Eye (tissue), 1 donor: ENCODE measurements at regions not wholly inside any gene's neighbourhood (a gene's known extent, or its start where the extent isn't known, plus 50 kb on each side); places are given as distances from the start of the nearest gene placed in this dataset.

ENCODE experiments used
- DNase-seq: peaks from one replicate; pipeline ENCODE4 v3.0.0-alpha.2; 2015

GRCh38 chr12:127267128-127267527 is 999.8 kb upstream of the TMEM132C start:
- no peak for DNase-seq

DNA sequence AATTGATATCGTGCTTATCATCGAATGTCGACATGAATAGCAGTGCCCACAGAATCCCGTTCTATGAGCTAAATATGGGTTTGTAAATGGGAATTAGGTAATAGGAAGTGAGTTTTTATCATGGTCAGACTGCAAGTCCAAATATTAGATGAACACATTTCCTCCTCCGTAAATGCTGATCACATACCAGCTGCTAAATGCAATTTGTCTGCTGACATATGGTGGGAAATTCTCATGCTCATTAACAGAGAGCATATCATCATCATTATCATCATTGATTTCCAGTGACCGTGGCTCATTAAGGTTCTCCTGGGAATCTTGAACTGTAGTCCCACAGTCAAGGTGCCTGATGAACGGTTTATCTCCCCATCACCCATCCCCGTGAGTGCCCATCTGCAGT is 998.8 kb upstream of the TMEM132C start:
- no peak for DNase-seq

- DNase-seq: no peak
These were observed 998.1 kb upstream of the TMEM132C start for GRCh38 chr12:127268706-127269425.

GRCh38 chr12:127270193-127270592 is 996.8 kb upstream of the TMEM132C start:
- DNase-seq: no peak

DNA sequence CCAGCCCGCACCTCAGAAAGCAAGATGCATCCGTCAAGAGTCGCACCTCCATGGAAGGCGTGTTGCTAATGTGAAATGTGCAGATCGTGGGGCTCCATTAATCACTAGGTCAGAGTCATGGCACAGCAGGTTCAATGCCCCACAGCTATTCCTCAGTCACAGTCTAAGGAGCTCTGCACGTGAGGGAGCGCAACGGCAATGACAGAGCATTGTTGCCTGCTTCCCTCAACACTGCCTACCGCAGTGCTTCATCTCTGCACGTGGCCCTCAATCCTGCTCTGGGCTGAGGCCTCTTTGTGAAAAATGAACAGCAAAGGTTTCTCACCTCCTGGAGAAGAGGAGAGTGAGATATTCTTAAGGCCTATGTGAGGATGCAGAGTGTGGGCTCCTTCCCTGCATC is 995.2 kb upstream of the TMEM132C start:
- no peak for DNase-seq

DNA sequence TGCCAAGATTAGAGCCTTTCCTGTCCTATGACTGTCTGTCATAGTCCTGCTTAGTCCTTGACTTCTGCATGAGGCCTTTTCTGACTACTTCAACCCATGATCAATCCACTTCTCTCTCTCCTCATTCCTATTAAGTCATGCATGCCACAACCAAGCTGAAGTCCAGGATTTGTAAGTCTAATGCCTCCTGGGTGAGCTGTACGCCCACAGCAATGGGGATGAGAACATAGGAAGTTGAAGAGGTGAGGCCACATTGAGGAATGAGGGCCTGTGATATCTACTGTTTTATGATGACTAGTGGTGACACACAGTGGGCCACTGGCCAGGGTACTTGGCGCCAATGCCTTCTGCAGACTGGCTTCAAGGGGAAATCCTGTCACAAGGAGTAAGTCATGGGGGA is 994.1 kb upstream of the TMEM132C start:
- no peak for DNase-seq

DNA sequence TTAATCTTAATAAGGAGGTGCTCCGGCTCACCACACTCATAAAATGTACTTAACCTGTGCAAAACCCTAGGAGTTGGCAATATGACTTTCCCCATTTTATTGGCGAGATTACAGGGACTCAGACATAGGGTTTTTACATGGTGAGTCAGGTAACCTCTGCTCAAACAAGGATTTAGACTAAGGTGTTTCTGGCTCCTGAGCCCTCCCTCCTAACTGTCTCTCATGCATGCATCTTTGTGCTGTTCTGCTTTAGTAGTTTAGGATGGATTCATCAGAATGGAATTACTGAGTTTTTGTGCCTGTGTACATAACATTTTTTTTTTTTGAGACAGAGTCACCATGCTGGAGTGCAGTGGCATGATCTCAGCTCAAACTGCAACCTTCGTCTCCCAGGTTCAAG is 993.3 kb upstream of the TMEM132C start:
- DNase-seq: no peak

DNA sequence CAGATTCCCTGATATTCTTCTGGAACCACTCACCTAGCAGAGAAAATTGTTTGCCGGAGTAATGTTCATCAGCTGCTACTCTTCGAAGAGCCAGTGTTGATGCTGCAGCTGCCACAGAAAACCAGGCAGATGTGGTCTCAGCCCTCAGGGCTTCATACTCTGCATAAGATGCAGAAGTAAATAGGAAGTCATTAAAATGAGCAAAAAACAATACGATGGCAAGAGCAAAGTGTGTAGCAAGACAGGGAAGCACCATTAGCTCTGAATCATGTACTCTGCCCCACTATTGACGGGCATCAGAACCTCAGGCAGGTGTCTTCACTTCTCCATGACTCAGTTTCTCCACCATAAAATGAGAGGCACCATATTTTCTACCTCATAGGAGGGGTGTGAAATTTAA is 991.6 kb upstream of the TMEM132C start:
- no peak for DNase-seq

GRCh38 chr12:127277882-127278281 is 989.1 kb upstream of the TMEM132C start:
- no peak for DNase-seq

DNA sequence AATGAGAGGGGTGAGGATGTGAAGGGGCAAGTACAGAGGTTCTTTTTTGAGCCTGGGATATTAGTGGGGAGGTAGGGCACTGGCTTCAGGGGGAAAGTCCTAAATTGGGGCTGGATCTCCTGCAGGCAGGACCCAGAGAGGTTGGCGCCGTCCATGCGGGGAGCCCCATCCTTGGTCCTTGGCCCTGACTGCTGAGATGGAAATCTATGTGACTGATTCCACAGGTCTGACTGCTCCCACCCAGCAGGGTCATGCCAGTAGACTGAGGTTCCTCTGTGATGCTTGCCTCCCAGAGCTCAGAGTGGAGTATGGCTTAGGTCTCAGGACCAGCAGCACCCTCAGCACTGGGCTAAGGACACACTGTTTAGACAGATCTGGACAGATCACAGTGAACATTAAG is 988.6 kb upstream of the TMEM132C start:
- no peak for DNase-seq

DNA sequence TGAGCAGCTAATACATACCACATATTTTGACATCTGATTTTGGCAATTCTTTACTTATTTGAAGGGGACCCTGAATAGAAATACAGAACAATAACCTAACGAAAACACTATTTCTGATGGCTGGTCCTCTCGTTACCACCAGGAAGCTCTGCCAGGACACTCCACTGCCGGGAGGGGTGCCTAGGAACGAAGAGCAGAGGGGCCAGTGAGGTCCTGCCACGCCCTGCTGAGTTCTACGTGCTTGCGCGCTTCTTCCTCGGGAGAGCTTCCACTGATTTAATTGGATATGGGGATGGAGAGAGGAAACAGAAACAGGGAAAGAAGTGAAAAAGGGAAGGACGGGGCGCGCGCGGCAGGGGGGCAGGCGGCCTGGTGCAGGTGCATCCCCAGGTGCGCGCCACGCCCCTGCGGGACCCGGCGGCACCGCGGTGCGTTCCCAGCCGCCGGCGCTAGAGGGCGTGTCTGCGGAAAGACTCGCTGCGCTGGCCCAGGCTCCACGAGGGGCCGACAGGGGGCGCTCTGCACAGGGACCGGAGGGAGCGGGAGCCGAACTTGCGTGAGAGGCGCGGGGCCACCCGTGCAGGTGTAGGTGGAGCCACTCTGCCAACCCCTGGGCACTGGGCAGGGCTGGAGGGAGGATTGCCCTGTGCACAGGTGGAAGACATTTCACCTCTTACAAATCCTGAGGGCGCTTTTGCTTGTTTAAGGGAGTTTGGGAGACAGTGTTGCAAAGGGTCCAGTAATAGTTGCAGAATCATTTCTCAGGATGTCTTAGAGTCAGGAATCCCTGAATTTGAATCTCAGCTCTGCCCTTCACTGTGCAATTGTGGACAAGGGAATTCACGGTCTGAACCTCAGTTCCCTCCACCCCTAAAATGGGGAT is 986.3 kb upstream of the TMEM132C start:
- peak; percentile 70 for DNase-seq

DNA sequence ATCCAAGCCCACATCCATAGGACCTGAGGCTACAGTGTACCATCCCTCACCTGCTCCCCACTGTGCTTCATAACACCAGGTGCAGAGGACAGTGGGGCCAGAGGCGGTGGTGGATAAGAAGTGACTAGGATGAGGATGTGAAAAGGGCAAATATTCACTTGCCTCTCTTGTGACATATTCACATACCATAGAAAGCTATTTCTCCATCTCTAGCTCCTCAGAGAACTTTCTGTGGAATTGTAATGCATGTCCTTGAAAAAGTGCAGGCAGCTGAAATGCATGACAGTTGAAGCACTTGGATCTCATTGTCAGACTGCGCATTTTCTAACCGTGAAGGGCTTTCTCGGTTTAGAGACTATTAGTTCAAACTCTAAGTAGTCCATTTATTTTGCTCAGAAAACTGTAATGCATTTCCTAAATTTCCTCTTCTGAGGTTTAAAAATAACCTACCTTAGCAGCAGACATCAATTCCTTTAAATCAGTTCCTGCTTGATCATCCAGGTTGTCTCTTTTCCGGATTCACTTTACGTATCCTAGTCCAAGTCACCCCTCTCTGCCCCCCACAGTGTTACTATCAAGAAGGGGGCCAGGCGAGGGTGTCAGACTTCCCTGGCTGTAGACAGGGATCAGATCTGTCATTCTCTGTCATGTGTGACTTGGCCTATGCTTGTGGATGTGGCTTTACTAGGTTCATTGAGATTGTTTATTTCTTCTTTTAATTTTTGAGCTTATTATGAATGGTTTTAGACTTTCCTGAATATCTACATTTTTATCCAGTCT is 984.0 kb upstream of the TMEM132C start:
- no peak for DNase-seq

DNA sequence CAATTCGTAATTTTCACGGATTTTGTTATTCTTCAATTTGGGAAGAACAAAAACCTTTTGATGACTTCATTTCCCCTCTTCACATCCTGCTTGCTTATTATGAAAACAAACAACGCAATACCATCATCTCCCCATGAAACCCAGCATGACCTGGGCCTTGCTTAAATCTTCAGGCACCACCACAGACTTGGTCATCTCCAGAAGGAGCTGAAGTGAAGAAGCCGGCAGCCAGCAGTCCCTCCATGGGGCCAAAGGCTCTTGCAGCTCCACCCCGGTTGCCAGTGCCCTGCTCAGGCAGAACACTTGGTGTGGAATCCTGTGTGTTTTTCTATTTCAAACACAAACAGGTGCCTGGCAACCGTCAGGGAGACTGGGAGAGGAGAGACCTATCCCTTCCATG is 982.9 kb upstream of the TMEM132C start:
- no peak for DNase-seq

DNA sequence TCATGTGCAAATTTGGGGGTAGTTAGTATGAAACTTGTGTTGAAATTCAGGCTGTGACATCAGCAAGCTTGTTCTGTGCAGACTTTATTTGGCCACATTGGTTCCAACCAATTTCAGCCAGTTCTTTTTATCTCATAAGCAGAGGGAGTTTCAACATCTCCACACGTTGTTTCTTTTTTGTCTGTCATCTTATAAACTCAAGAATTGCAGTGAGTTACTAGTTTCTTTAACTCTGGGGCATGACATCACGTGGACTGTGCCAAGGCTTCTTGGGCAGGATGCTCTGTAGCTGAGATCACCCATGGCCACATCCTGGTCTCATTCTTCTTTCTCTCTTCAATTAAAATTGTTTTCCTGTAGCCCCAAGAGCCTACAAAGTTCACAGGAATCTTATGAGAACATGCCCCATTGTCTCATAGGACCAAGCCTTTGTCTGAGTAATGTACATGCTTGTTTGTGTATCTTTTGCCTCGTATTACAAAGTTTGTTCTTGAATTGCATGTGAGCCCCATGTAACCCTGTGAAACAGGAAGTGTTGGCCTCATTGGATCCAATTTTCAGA is 982.0 kb upstream of the TMEM132C start:
- DNase-seq: peak; percentile 17

DNA sequence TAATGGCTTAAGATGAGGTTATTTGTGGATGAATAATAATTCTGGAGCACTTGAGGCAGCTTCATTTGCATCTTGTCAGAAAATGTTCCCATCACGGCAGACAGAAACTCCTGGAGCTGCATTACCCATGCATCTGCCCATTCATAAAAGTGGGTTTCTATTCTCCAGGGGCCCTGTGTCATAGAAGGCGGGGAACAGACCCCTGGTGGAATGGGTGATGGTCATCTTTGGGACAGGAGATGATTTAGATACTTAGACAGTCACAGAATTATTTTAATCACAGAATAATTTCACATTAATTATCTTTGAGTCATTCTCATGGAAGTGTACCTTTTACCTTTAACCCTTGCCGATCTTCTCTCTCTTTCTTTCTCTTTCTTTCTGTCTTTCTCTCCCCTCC is 980.7 kb upstream of the TMEM132C start:
- DNase-seq: no peak

DNA sequence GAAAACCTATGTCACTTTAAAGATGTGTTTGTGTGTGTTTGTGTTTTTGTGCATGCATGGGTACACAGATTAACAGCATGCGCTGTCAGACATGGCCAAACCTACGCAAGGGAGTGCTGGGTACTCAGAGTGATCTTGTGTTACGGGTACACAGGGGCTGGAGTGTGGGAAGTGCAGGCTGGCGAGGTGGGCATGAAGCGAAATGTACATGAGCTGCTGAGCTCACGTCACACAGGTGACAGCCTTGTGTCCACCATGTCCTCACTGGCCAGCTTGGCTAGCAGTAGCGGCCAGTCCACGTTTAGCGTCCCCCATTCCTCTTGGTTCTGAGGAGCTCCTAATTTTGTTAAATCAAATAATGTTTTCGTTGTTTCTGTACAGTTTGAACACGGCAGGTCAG is 979.7 kb upstream of the TMEM132C start:
- DNase-seq: no peak

DNA sequence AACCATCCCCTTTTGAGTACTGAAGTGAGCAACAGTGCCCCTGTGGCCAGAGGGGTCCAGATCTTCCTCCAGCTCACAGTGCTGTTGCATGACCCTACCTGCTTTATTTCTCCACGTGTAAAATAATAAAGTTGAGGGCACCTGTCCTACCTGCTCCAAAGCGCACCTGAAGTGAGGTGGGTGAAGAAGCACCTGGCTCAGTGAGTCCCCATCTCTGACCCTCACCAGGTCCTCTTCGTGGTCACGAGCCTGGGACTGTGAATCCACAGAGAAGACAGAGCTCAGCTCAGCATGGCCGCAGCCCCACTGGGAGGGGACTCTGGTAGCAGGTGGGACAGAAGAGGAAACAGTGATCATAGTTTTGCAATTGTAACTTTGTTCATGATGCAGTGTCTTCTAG is 976.7 kb upstream of the TMEM132C start:
- no peak for DNase-seq

GRCh38 chr12:127292736-127293135 is 974.2 kb upstream of the TMEM132C start:
- DNase-seq: no peak

- peak; percentile 43 for DNase-seq
These were observed 973.3 kb upstream of the TMEM132C start for GRCh38 chr12:127293507-127294310.

GRCh38 chr12:127294651-127295210 is 972.2 kb upstream of the TMEM132C start:
- DNase-seq: no peak

- DNase-seq: no peak
These were observed 971.3 kb upstream of the TMEM132C start for GRCh38 chr12:127295630-127296029.

DNA sequence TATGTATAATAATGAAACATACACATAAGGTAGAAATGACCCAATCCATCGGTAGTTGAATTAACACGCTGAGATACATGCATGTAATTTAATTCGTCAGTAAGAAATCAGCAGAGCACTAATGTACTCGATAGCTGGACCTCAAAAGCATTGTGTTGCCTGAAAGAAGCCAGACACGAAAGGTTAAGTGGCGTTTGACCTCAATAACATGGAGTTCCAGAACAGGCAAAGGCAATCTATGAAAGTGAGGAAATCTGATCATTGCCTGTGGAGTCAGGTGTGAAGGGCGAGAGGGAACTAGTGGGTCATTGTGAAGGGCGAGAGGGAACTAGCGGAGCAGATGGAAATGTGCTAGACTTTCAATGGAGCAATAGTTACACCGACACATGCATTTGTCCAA is 970.4 kb upstream of the TMEM132C start:
- no peak for DNase-seq
